ENCODE measurements at regions not wholly inside any gene's neighbourhood (a gene's known extent, or its start where the extent isn't known, plus 50 kb on each side); places are given as distances from the start of the nearest gene placed in this dataset.

DNA sequence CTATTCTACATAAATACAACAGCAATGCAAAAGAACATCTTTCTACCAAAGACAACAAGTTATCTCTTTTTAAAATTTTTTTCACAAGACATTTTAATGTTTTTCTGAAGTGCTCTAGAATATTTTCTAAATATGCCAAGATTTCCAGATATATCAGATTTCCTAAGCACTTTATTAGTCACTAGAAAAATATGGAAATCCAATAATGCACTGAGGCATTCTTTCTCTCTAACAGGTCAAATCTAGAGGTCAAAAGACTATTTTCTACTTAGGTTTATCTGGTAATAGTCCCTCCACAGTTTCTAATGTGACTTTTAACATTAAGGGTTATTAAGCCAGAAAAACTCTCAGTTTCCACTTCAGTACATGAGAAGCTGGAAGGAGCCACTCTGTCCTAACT is 1041.2 kb upstream of the INTU start:
- POLR2A ChIA-PET, result no interaction called here
- CTCF ChIA-PET, result no interaction called here

More for the DNA sequence above, 1041.2 kb upstream of the INTU start:
- no peaks in the 10 kb centered on the region for H3K9me3 ChIP-seq (replicated peaks; ENCODE audit: control insufficient read depth, insufficient read depth, low read length)
- TF ChIP-seq SUPT20H (IDR thresholded peaks at IDR 0.05; ENCODE audit: borderline replicate concordance, control insufficient read depth, low read depth, low read length), result no peak
- no peak for TF ChIP-seq TARDBP (IDR thresholded peaks at IDR 0.05; ENCODE audit: borderline replicate concordance)
- TF ChIP-seq, protein P1, sequence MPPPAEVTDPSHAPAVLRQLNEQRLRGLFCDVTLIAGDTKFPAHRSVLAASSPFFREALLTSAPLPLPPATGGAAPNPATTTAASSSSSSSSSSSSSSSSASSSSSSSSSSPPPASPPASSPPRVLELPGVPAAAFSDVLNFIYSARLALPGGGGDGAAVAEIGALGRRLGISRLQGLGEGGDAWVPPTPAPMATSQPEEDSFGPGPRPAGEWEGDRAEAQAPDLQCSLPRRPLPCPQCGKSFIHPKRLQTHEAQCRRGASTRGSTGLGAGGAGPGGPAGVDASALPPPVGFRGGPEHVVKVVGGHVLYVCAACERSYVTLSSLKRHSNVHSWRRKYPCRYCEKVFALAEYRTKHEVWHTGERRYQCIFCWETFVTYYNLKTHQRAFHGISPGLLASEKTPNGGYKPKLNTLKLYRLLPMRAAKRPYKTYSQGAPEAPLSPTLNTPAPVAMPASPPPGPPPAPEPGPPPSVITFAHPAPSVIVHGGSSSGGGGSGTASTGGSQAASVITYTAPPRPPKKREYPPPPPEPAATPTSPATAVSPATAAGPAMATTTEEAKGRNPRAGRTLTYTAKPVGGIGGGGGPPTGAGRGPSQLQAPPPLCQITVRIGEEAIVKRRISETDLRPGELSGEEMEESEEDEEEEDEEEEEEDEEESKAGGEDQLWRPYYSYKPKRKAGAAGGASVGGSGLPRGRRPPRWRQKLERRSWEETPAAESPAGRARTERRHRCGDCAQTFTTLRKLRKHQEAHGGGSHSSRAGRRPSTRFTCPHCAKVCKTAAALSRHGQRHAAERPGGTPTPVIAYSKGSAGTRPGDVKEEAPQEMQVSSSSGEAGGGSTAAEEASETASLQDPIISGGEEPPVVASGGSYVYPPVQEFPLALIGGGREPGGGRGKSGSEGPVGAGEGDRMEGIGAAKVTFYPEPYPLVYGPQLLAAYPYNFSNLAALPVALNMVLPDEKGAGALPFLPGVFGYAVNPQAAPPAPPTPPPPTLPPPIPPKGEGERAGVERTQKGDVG (CRISPR knock-in tag; IDR thresholded peaks at IDR 0.05), result no peak
- no peak for TF ChIP-seq MTA3 (IDR thresholded peaks at IDR 0.05; ENCODE audit: borderline replicate concordance, low read length)
- TF ChIP-seq ESRRA (IDR thresholded peaks at IDR 0.05; ENCODE audit: low read length), result no peak
- no peak for TF ChIP-seq BMI1 (IDR thresholded peaks at IDR 0.05; ENCODE audit: borderline replicate concordance)
- no peak for TF ChIP-seq POLR2A (IDR thresholded peaks at IDR 0.05; ENCODE audit: low read depth, low read length)
- TF ChIP-seq TCF7 (IDR thresholded peaks at IDR 0.05; ENCODE audit: borderline replicate concordance), result no peak
- TF ChIP-seq IKZF1 (conservative IDR thresholded peaks at IDR 0.05), result no peak
- TF ChIP-seq JUND (IDR thresholded peaks at IDR 0.05; ENCODE audit: low read depth, low read length), result no peak
- TF ChIP-seq RB1 (IDR thresholded peaks at IDR 0.05; ENCODE audit: borderline replicate concordance), result no peak
- no peak for TF ChIP-seq DPF2 (IDR thresholded peaks at IDR 0.05)
- no peak for TF ChIP-seq NRF1 (conservative IDR thresholded peaks at IDR 0.05; ENCODE audit: low read depth, low read length)
- TF ChIP-seq NFXL1 (IDR thresholded peaks at IDR 0.05; ENCODE audit: borderline replicate concordance), result no peak
- no peak for TF ChIP-seq IRF5 (IDR thresholded peaks at IDR 0.05; ENCODE audit: borderline replicate concordance)
- no peak overlapping the region for H3K9ac ChIP-seq (ENCODE audit: control insufficient read depth, insufficient read depth, low read length)
- BruUV-seq (replicated peaks), result no TSS peak
- ATAC-seq (no peak), FAIRE-seq (no peak), DNase-seq (ENCODE audit: low read depth, low spot score) (no peak)
- H3K4me1 ChIP-seq (ENCODE audit: control insufficient read depth, insufficient read depth, low read length), result no peaks in the 10 kb centered on the region
- no peaks in the 10 kb centered on the region for H4K20me1 ChIP-seq (ENCODE audit: control insufficient read depth, insufficient read depth)
- H3K27me3 ChIP-seq (replicated peaks in 1 of 2; ENCODE audit: control insufficient read depth in 2 of 2, insufficient read depth in 2 of 2, low read length in 1 of 2), result no peaks in the 10 kb centered on the region
- H3K27ac ChIP-seq (ENCODE audit: control insufficient read depth, insufficient read depth), result no peak overlapping the region
- no peak overlapping the region for H3K4me2 ChIP-seq (ENCODE audit: control insufficient read depth, insufficient read depth)
- no peak overlapping the region for H2AFZ ChIP-seq (ENCODE audit: control insufficient read depth, low read depth, low read length)
- H3K4me3 ChIP-seq, result no peak overlapping the region
- no peaks in the 10 kb centered on the region for H3K36me3 ChIP-seq (ENCODE audit: control insufficient read depth in 2 of 2, insufficient read depth in 2 of 2, low read length in 1 of 2)
- ChIA-PET RAD21 (ENCODE audit: unreplicated experiment) (no interaction called here), SMC1A (ENCODE audit: uncharacterized antibody, unreplicated experiment) (no interaction called here)
- in situ Hi-C loops (cut with MboI), result no loop called here
- intact Hi-C loops (cut with micrococcal nuclease; ENCODE audit: unreplicated experiment), result no loop called here
- H3K79me2 ChIP-seq (ENCODE audit: control insufficient read depth, insufficient read depth, low read length), result no peaks in the 10 kb centered on the region
